ENCODE measurements at regions not wholly inside any gene's neighbourhood (a gene's known extent, or its start where the extent isn't known, plus 50 kb on each side); places are given as distances from the start of the nearest gene placed in this dataset.

DNA sequence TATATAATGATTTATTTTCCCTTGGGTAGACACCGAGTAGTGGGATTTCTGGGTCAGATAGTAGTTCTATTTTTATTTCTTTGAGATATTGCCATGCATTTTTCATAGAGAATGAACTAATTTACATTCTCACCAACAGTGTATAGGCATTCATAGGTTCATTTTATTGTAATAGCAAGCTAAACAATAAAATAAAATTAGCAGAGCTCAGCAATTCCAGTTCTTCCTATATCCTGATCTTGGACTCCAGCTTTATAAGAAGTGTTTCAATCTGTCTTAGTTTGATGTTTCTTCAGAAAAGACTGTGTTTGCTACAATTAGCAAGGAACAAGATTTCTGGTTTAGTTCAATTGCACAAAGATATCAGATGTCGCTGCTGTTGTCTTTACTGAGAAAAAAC lies 1024.4 kb upstream of the LRRTM1 start:
- H3K27ac ChIP-seq (ENCODE audit: low read depth in 2 of 2, low read length in 2 of 2) = no peak overlapping the region
- no peaks in the 10 kb centered on the region for H3K9me3 ChIP-seq (ENCODE audit: control insufficient read depth in 2 of 3, insufficient read depth in 1 of 3, low read length in 3 of 3)
- TF ChIP-seq CTCF (IDR thresholded peaks at IDR 0.05; ENCODE audit: borderline replicate concordance, extremely low read depth, insufficient read depth) = no peak
- no peaks in the 10 kb centered on the region for H3K4me1 ChIP-seq (ENCODE audit: control insufficient read depth in 2 of 3, insufficient read depth in 2 of 3, low read depth in 1 of 3, low read length in 3 of 3)
- no peak overlapping the region for H3K4me3 ChIP-seq (ENCODE audit: low read length in 3 of 3)
- FAIRE-seq (no peak), DNase-seq (no peak)
- intact Hi-C loops (cut with DNase I) = no loop called here
- no peaks in the 10 kb centered on the region for H3K36me3 ChIP-seq (ENCODE audit: control insufficient read depth in 2 of 3, insufficient read depth in 3 of 3, low read length in 3 of 3)
- no peak overlapping the region for H3K9ac ChIP-seq (ENCODE audit: low read length in 3 of 3)
- no peaks in the 10 kb centered on the region for H3K27me3 ChIP-seq (ENCODE audit: control insufficient read depth, insufficient read depth, low read length)

DNA sequence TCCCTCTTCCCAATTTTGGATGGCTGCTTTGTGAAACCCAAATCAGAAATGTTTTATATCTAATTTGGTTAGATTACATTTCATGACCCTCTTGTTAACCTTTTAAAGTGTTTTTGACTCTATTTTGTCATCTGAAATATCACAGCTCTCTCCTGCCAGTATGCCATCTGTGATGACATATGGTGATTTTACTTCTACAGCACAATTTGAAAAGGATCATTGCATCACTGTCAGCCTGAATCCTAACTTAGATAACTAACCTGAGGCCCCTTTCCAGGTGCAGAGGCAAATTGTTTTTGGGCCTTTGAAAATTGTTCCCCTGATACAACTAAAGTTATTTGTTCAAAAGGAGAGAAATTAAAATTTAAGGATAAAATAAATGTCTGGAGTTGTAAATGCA lies 1023.4 kb upstream of the LRRTM1 start:
- DNase-seq (no peak), FAIRE-seq (no peak)
- no peak for TF ChIP-seq CTCF (IDR thresholded peaks at IDR 0.05; ENCODE audit: borderline replicate concordance, extremely low read depth, insufficient read depth)
- intact Hi-C loops (cut with DNase I) = no loop called here
- H3K4me1 ChIP-seq (ENCODE audit: control insufficient read depth in 2 of 3, insufficient read depth in 2 of 3, low read depth in 1 of 3, low read length in 3 of 3) = no peaks in the 10 kb centered on the region
- no peak overlapping the region for H3K4me3 ChIP-seq (ENCODE audit: low read length in 3 of 3)
- H3K9ac ChIP-seq (ENCODE audit: low read length in 3 of 3) = no peak overlapping the region
- no peak overlapping the region for H3K27ac ChIP-seq (ENCODE audit: low read depth in 2 of 2, low read length in 2 of 2)
- no peaks in the 10 kb centered on the region for H3K36me3 ChIP-seq (ENCODE audit: control insufficient read depth in 2 of 3, insufficient read depth in 3 of 3, low read length in 3 of 3)
- no peaks in the 10 kb centered on the region for H3K9me3 ChIP-seq (ENCODE audit: control insufficient read depth in 2 of 3, insufficient read depth in 1 of 3, low read length in 3 of 3)
- no peaks in the 10 kb centered on the region for H3K27me3 ChIP-seq (ENCODE audit: control insufficient read depth, insufficient read depth, low read length)

DNA sequence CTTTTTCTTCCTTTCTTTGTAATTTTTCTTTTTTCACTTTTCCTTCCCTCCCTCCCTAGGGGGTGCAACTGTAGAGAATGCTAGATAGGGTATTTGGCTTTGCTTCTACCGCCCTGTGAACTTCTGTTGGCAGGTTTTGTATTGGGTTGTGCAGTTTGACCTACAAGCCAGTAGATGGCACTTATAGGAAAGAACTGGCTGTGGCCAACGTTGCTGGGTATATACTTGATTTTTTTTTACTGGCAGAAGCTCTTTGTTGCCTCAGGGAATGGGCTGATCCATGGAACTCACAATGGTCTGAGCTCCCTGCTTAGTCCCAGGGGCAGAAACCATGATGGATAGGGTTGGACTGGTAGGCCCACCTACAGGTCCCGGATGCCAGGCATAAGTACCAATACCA lies 1019.5 kb upstream of the LRRTM1 start:
- FAIRE-seq (no peak), DNase-seq (peak in 1 of 5 donors; percentile 3)
- Histone ChIP-seq H3K4me3 (ENCODE audit: low read length in 3 of 3) (no peak overlapping the region), H3K4me1 (ENCODE audit: control insufficient read depth in 2 of 3, insufficient read depth in 2 of 3, low read depth in 1 of 3, low read length in 3 of 3) (no peaks in the 10 kb centered on the region), H3K9ac (ENCODE audit: low read length in 3 of 3) (no peak overlapping the region), H3K9me3 (ENCODE audit: control insufficient read depth in 2 of 3, insufficient read depth in 1 of 3, low read length in 3 of 3) (no peaks in the 10 kb centered on the region), H3K36me3 (ENCODE audit: control insufficient read depth in 2 of 3, insufficient read depth in 3 of 3, low read length in 3 of 3) (no peaks in the 10 kb centered on the region), H3K27me3 (ENCODE audit: control insufficient read depth, insufficient read depth, low read length) (no peaks in the 10 kb centered on the region), H3K27ac (ENCODE audit: low read depth in 2 of 2, low read length in 2 of 2) (no peak overlapping the region)
- TF ChIP-seq CTCF (IDR thresholded peaks at IDR 0.05; ENCODE audit: borderline replicate concordance, extremely low read depth, insufficient read depth) = peak; percentile 21
- intact Hi-C loops (cut with DNase I) = no loop called here

GRCh38 chr2:81304154-81304830 lies 999.7 kb upstream of the LRRTM1 start:
- Histone ChIP-seq H3K4me3 (ENCODE audit: low read length in 3 of 3) (no peak overlapping the region), H3K4me1 (ENCODE audit: control insufficient read depth in 2 of 3, insufficient read depth in 2 of 3, low read depth in 1 of 3, low read length in 3 of 3) (no peaks in the 10 kb centered on the region), H3K36me3 (ENCODE audit: control insufficient read depth in 2 of 3, insufficient read depth in 3 of 3, low read length in 3 of 3) (no peaks in the 10 kb centered on the region), H3K9me3 (ENCODE audit: control insufficient read depth in 2 of 3, insufficient read depth in 1 of 3, low read length in 3 of 3) (no peaks in the 10 kb centered on the region), H3K27me3 (ENCODE audit: control insufficient read depth, insufficient read depth, low read length) (no peaks in the 10 kb centered on the region), H3K27ac (ENCODE audit: low read depth in 2 of 2, low read length in 2 of 2) (no peak overlapping the region), H3K9ac (ENCODE audit: low read length in 3 of 3) (no peak overlapping the region)
- TF ChIP-seq CTCF (IDR thresholded peaks at IDR 0.05; ENCODE audit: borderline replicate concordance, extremely low read depth, insufficient read depth) = no peak
- FAIRE-seq (no peak), DNase-seq (peak in 1 of 5 donors; percentile 4)
- intact Hi-C loops (cut with DNase I) = no loop called here
